GM12878 (cell line): ENCODE measurements at regions not wholly inside any gene's neighbourhood (a gene's known extent, or its start where the extent isn't known, plus 50 kb on each side); places are given as distances from the start of the nearest gene placed in this dataset.

Experiments
- CHD2 ChIP-seq: IDR thresholded peaks from 2 replicates; pipeline ENCODE4 v1.6.1; 2011; ENCODE audit warnings: low read depth, low read length, improper control_type of control experiment, borderline replicate concordance
- CTCF ChIP-seq, 3 experiments: IDR thresholded peaks in 2 of 3; conservative IDR thresholded peaks in 1 of 3; 2 replicates each; pipeline ENCODE4 v1.5.1; 2011; ENCODE audit warnings: low read depth in 3 of 3, low read length in 3 of 3, mild to moderate bottlenecking in 3 of 3, control low read depth in 2 of 3, moderate library complexity in 2 of 3, inconsistent platforms in 1 of 3, mixed read lengths in 1 of 3; ENCODE audit not compliant: control insufficient read depth in 2 of 3, insufficient read depth in 1 of 3; ENCODE audit errors: extremely low read depth in 1 of 3
- E2F4 ChIP-seq: IDR thresholded peaks from 2 replicates; pipeline ENCODE4 v1.6.1; 2012; ENCODE audit warnings: low read depth, low read length, improper control_type of control experiment
- EP300 ChIP-seq, 2 experiments: fragments of 150-350 bp in 1 of 2; IDR thresholded peaks; 2 replicates each; pipeline ENCODE4 v1.6.1; 2011 to 2012; ENCODE audit warnings: low read depth in 2 of 2, low read length in 2 of 2, borderline replicate concordance in 1 of 2, improper control_type of control experiment in 1 of 2, inconsistent platforms in 1 of 2; ENCODE audit not compliant: control insufficient read depth in 1 of 2
- IRF4 ChIP-seq: IDR thresholded peaks from 2 replicates; pipeline ENCODE4 v1.6.1; 2011; ENCODE audit warnings: low read depth, low read length
- MAX ChIP-seq: IDR thresholded peaks from 2 replicates; pipeline ENCODE4 v1.6.1; 2012; ENCODE audit warnings: low read depth, low read length, improper control_type of control experiment
- POLR2AphosphoS5 ChIP-seq: IDR thresholded peaks from 2 replicates; pipeline ENCODE4 v1.6.1; 2011; ENCODE audit warnings: mild to moderate bottlenecking, low read length, inconsistent platforms
- USF1 ChIP-seq: IDR thresholded peaks from 2 replicates; pipeline ENCODE4 v1.6.1; 2011; ENCODE audit warnings: borderline replicate concordance, low read depth, mild to moderate bottlenecking, moderate library complexity, mixed read lengths, low read length; ENCODE audit not compliant: insufficient read depth; ENCODE audit errors: extremely low read length
- WRNIP1 ChIP-seq: IDR thresholded peaks from 2 replicates; pipeline ENCODE4 v1.6.1; 2011; ENCODE audit warnings: low read depth, low read length, improper control_type of control experiment, borderline replicate concordance
- ZBTB11 ChIP-seq: fragments of 450-650 bp; formaldehyde crosslinking; IDR thresholded peaks from 2 replicates; pipeline ENCODE4 v1.5.0; 2022; ENCODE audit warnings: mild to moderate bottlenecking, missing genetic modification characterization

- TF ChIP-seq CHD2 (no peak), ZBTB11 (CRISPR knock-in tag) (no peak), EP300 (IDR thresholded peaks at IDR 0.05; ENCODE audit: borderline replicate concordance in 1 of 2, control insufficient read depth in 1 of 2, low read depth in 2 of 2, low read length in 2 of 2) (no peak), CTCF (IDR thresholded peaks at IDR 0.05 in 2 of 3, conservative IDR thresholded peaks at IDR 0.05 in 1 of 3; ENCODE audit: control insufficient read depth in 2 of 3, extremely low read depth in 1 of 3, insufficient read depth in 1 of 3, low read depth in 3 of 3, low read length in 3 of 3) (no peak), USF1 (no peak), WRNIP1 (no peak), IRF4 (no peak), MAX (no peak), E2F4 (no peak), POLR2AphosphoS5 (no peak)
Observed at GRCh38 chr9:85484235-85484634, 257.5 kb downstream of the AGTPBP1 start.
